ENCODE measurements at regions not wholly inside any gene's neighbourhood (a gene's known extent, or its start where the extent isn't known, plus 50 kb on each side); places are given as distances from the start of the nearest gene placed in this dataset.

GRCh38 chr5:54651482-54652076 lies 134.0 kb downstream of the SNX18 start:
- no peak for TF ChIP-seq POLR2A (IDR thresholded peaks at IDR 0.05; ENCODE audit: low read length)
- TF ChIP-seq GATA1 (IDR thresholded peaks at IDR 0.05; ENCODE audit: low read depth, low read length): no peak
